HG03280 (cell line): ENCODE measurements at regions not wholly inside any gene's neighbourhood (a gene's known extent, or its start where the extent isn't known, plus 50 kb on each side); places are given as distances from the start of the nearest gene placed in this dataset.
"Not testable (repeated sequence)": the region's sequence is repeated elsewhere in the genome, so short reads cannot be mapped to it uniquely, and the experiment has no call there.

Source experiments
- ATAC-seq: cut with Tn5 transposase; IDR thresholded peaks from one replicate; pipeline ENCODE4 v1.9.1; 2021; ENCODE audit warnings: mild to moderate bottlenecking, moderate library complexity; ENCODE audit not compliant: unreplicated experiment

DNA sequence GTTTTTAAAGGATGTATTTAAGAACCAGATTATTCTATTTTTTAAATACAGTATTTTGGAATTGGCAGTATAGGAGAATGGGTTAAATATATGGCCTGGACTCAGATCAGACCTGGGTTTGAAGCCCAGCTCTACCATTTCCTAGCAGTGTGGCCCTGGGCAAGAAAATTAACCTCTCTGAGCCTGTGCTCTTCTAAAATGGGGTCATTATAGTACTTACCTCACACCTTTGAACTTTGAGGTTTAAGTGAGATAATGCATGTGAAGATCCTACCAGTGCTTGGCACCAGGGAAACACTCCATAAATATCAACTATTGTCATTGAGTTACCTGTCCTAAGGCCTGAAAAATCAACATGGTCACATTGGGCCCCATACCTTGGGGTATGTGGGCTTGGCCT is 93.4 kb upstream of the WSB1 start:
- ATAC-seq: no peak

DNA sequence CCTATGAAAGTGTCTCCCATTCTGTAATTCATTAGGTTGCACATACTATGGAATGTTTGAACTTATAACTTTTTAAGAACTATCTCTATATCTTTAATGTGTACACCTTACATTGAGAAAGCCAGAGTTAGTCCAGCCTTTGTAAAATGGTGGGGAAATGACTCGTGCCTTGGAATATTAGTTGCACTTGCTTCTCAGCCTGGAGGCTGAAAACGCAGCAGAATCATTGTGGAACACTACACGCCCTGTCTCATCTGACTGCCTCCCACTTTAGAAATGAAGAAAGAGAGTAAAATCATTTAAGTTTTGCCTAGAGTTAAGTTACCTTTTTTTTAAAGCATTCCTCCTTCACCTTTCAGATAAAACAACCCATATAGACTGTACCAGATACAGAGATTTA is 90.7 kb upstream of the WSB1 start:
- ATAC-seq: no peak

DNA sequence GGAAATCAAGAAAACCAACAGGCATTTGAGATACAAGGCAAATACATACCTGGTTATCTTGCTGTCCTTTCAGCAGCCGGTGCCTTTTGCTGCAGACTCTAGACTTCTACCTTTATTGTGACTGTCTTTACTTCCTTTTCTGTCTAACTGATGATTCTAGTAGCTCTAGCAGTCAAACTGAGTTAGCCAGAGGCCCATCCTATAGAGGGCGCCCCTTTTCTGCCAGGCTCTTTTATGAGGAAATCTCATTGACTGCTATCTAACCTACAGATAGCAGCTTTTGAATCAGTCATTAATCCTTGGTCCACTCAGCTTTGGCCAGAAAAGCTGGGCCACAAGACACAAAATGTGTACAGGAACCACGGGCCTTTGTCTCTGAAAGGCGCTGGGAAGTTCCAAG is 87.5 kb upstream of the WSB1 start:
- no peak for ATAC-seq

DNA sequence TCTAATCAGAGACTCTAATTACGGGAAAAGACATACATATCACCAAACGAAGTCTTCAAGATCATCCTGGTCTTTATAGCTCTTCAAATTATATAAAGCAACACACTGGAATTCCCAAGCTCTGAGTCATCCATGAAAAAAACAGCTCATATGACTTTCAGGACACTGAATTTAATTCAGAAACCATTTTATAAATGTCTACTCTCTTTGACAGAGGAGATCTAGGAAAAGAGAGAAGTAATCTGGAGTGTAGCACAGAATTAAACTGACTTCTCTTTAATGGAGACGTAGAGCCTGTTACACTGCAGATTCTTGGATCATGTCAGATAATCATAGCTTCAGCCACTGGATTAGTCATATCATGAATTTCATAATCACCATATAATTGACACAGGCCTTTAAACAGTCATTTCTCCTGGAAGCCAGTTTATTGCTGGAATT is 86.8 kb upstream of the WSB1 start:
- no peak for ATAC-seq

DNA sequence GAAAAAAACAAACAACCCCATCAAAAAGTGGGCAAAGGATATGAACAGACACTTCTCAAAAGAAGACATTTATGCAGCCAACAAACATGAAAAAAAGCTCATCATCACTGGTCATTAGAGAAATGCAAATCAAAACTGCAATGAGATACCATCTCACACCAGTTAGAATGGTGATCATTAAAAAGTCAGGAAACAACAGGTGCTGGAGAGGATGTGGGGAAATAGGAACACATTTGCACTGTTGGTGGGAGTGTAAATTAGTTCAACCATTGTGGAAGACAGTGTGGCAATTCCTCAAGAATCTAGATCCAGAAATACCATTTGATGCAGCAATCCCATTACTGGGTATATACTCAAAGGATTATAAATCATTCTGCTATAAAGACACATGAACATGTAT is 85.5 kb upstream of the WSB1 start:
- ATAC-seq: not testable (repeated sequence)

DNA sequence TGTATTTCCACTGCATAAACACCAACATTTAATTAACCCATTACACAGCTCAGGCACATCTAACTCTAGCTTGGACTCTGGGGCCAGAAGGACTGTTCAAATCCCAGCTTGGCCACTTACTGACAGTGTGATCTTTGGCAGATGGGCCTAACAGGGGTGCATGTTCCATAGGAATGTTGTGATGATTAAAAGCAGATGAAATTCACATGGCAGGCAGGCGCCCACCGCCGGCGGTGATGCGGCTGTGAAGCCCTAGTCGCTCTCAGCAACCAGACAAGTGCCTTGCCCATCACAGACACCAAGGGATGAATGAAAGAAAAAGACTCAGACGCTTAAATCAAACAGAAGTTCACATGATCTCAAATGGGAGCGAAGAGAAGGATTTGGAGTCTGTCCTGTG is 84.6 kb upstream of the WSB1 start:
- ATAC-seq: no peak

DNA sequence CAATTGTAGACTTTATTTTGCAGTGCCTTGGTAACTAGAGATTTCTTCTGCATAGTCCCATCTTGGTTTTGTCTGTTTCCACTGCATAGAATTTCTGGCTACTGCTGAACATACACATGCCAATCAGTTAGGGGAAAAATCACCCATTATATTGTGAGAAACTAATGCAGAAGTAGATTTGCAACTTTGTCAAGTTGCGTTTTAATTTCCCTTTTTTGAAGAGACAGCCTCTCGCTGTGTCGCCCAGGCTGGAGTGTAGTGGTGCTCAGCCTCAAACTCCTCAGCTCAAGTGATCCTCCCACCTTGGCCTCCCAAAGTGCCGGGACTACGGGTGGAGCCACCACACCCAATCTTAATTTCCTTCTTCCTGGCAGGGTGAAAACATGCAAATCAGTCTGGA is 83.1 kb upstream of the WSB1 start:
- not testable (repeated sequence) for ATAC-seq

DNA sequence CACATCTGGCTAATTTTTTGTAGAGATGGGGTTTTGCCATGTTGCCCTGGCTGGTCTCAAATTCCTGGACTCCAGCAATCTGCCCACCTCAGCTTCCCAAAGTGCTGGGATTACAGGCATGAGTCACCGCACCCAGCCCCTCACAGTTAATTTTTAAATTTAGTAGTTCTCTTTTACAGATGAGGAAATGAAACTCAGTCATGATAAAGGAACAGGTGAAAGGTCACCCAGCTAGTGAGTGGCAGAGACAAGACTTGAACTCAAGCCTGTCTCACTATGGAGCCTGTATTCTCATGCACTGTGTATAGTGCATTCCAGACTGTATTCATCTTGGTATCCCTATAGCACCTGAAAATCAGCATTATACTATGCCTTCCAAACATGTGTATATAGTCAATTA is 77.1 kb upstream of the WSB1 start:
- no peak for ATAC-seq

DNA sequence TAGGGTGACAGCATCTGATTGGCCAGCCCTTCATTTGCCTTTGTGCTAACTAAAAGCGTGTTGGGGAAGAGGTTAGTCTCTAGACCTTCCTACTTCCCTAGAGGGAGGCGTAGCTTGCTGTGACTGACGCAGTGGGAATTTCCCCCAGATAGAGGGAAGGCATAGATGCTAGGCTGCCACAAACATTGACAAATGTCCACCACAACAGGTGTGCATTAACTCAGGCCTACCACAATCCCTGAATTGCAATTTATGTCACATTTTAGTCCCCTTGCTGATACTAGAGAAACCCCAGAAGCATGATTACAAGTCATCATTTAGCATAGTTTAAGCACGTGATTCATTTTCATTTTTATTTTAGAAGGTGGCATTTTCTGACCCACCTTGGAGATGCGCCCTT is 76.3 kb upstream of the WSB1 start:
- ATAC-seq: peak; percentile 61

DNA sequence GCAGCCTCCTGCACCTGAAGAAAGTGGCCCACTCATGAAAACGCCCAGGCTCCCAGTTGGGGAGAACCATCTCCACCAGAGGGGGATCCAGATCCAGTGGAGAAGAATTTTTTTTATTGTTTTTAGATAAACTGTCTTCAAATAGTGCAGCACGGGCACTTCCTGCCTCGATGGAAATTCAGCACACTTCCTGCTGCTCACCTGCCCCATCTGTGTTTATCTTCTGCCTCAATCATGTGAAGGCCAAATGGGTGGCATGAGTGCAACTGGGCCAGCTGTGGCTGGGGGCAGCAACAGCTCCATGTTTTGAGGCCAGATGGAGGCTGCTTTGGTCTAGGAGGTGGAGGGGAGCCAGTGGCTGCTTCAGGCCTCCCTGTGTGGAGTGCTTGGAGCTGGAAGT is 75.9 kb upstream of the WSB1 start:
- no peak for ATAC-seq

DNA sequence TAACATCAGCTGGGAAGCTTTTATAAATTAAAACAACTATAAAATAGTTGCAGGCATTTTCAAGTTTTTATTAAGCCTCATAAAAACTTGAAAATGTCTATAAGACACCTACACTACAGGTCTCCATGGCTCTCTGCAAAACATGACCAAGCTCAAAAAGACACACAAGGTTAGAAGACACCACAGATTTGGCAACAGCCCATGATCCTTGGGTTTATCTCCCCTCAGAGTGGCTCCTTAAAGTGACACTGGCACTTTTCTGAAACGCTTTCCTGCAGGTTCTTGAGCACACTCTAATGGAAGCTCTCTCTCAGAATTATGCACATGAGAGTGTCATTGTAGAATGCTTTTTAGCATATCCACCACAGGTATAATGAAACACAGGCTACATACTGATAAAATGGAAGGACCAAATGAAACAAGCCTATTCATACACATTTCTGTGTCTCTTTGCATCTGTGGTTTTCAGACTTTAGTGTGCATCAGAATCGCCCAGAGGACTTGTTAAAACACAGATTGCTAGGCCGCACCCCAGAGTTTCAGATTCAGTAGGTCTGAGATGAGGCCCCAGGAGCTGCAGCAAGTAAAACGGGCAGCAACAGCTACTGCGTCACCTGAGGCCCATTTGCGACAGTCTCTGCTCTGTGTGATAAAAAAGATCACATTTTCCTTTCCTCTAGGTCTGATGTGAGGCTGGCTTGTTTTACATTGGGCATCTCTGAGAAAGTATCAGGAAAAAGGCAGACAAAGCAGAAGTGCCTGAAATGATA is 75.0 kb upstream of the WSB1 start:
- peak; percentile 77 for ATAC-seq

DNA sequence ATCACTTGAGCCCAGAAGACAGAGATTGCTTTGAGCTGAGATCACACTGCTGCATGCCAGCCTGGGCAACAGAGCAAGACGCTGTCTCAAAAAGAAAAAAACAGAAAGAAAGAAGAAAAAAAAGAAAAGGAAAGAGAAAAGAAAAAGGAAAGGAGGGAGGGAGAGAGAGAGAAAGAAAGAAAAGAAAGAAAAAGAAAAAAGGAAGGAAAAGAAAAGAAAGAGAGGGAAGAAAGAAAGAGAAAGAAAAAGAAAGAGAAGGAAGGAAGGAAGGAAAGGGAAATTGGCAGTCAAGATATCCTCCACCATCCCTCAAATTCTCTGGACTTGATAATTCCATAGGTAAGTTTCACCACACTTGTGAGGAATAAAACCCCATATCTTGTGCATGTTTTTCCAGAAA is 71.4 kb upstream of the WSB1 start:
- ATAC-seq: no peak

DNA sequence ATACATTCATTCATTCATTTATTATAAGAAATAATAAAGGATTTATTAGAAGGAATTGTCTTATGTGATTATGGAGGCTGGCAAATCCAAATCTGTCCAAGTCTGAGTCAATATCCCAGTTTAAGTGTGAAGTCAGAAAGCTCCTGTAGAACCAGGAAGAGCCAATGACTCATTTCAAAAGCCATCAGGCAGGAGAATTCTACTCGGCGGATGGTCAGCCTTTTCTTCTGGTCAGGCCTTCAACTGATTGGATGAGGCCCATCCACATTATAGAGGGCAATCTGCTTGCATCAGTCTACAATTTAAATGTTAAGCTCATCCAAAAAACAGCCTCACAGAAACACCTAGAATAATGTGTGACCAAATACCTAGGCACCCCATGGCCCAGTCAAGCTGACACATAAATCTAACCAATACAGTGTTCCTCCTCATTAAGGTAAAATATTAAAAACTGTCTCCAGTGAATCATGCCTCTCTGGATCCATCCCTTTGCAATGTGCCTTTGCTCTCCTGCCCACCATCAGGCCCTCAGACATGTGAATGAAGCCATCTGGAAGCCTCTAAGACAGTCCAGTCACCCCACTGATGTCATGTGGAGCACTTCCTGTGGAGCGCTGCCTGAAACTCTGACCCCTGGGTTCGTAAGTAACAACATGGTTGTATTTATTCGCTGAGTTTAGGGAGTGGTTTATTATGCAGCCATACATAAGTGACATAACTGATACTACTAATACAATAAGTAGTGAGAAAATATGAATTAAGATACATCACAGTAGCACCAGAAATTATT is 69.2 kb upstream of the WSB1 start:
- ATAC-seq: no peak

DNA sequence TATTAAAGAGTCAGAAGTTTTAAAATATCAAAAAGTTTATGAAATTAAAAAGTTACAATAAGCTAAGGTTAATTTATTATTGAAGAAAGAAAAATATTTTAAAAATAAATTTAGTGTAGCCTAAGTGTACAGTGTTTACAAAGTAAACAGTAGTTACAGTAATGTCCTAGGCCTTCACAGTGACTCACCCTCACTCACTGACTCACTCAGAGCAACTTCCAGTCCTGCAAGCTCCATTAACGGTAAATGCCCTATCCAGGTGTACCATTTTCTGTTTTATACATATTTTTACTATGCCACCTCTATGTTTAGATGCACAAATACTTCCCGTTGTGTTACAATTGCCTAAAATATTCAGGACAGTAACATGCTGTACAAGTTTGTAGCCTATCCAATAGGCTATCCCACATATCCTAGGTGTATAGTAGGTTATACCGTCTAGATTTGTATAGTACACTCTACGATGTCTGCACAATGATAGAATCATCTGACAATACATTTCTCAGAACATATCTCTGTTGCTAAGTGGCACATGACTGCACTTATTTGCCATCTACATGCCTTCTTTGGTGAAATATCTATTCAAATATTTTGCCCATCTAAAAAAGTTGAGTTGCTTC is 67.2 kb upstream of the WSB1 start:
- no peak for ATAC-seq

DNA sequence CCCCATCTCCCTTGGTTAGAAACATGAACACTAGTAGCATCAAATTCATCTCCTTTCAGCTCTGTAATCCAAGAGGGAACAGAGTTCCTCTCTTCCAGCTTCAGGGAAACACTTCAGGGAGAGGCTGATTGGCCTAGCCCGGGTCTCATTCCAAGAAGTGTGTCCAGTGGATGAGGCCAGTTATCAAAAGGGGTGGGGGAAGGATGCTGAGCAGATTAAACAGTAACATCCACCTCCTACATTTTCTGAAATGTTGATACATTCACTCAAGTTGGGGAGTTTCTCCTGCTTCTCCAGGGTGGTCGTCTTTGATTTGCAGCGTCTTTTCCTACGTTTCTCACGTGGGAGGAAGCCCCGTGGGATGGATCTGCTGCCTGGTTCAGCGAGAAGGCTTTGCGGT is 62.9 kb upstream of the WSB1 start:
- ATAC-seq: no peak

DNA sequence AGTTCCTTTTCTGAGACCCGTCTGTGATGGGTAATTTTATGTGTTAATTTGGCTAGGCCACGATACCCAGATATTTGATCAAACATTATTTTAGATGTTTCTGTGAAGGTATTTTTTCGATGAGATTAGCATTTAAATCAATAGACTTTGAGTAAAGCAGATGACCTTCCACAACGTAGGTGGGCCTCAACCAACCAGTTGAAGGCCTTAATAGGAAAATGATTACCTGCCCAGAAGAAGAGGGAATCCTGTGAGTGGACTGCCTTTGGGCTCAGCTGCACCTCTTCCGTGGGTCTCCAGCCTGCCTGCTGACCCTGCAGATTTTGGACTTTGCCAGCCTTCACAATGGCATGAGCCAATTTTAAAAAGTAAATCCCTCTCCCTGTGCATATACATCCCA is 61.6 kb upstream of the WSB1 start:
- no peak for ATAC-seq

DNA sequence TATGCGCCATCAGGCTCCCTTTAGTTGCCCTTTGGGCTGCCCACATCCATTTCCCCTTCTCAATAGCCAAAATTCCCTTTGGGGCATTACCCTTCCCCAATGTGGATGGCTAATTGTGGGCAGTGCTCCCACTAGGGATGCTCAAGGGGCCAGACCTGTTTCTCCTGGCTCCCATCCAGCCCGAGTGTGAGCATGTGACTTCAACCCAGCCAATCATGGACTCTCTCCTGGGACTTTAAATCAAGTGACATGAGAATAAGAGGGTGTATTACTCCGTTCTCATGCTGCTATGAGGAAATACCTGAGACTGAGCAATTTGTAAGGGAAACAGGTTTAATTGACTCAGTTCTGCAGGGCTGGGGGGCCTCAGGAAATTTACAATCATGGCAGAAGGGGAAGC is 60.9 kb upstream of the WSB1 start:
- ATAC-seq: no peak

DNA sequence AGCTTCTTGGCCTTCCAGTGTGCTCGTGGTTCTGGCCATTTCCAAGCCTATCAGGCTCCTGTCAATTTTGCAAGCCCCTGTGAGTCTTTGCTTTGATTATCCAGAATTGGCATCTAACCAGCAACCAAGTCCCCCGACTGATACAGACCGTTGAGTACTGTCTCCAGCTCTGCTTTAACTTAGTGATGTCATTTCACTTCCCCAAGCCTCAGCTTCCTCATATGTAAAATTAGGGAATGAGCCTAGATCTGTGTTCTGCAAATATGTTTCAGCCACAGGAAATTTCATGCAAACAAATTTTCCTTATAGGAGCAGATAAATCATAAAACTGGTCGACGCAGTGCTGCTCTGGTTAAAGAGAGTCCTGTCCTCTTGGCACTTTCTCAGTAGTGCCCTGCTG is 60.1 kb upstream of the WSB1 start:
- ATAC-seq: no peak

DNA sequence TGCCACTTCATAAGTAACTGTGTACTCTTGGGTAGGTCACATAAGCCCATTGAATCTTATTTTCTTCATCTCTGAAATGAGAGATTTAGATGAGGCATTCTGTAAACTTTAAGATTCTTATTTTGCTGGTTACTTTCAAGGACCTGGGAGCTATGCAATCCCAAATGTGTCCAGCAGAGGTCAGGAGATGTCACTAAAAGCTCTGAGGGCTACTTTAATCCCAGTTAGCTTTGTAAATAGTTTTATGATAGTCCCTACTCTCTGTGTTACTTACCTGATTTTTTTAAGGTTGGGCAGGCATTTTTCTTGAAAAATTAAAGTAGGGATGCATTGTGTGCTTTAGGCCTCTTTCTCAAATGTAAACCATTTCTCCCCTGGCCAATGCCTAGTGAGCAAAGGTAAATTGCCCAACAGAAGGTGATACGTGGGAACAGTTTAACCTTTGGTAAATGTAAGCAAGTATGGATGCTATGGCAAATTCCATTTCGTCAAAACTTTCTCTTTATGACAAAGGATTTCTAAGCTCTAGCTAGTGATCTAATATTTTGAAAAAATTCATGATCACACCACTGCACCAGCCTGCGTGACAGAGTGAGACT is 57.1 kb upstream of the WSB1 start:
- ATAC-seq: no peak

DNA sequence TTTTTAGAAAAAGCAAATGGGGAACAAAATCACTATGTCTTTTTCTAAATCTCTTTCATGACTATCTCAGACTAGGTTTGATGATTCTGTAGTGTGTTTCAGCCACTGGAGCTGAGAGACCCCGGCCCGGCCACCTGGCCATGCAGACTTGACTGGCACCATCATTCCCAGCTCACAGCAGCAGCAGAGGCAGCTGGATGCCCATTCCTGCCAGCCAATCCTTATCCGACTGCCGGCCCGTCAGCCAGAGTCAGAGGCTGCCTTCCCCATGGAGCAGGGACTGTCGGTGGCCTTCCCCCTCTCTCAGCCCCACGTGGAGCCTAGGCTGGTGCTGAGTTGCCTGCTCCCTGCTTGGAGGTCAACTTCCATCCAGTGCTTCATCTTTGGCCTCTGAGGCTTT is 56.0 kb upstream of the WSB1 start:
- ATAC-seq: no peak

DNA sequence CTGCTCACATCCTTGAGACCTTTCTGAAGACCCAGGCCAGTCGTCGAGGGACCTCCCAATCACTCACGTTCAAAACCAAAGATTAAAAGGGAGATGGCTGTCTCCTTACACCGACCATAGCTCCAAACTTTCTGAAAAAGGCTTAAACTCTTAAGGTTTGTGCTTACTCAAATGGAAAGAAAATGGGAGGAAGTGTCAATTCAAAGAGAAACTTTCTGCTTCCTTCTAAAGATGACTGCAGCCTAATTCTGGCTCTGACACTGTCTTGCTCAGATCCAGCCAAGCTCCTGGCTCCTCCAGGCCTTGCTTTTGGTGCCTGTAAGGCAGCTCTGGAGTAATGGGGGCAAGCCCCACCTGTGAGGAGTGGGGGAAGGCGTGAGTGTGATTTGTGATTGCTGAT is 54.9 kb upstream of the WSB1 start:
- no peak for ATAC-seq

DNA sequence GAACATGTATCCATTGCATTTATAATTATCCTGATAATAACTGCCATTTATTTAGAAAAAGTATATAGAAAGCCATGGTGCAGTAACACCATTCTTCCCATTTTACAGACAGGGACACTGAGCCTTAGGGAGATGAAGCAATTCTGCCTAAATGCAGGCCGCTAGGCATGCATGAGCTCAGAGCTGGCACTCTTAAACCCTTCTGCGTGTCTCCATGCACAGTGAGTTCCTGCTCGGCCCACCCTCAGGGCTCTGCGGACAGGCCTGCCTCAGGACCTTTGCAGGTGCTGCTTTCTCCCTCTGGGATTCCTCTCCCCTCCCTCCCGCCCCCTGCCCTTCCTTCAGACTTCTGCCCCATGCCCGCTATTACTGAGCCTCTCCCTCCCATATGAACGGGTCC is 54.3 kb upstream of the WSB1 start:
- no peak for ATAC-seq
